ENCODE measurements at regions not wholly inside any gene's neighbourhood (a gene's known extent, or its start where the extent isn't known, plus 50 kb on each side); places are given as distances from the start of the nearest gene placed in this dataset.

DNA sequence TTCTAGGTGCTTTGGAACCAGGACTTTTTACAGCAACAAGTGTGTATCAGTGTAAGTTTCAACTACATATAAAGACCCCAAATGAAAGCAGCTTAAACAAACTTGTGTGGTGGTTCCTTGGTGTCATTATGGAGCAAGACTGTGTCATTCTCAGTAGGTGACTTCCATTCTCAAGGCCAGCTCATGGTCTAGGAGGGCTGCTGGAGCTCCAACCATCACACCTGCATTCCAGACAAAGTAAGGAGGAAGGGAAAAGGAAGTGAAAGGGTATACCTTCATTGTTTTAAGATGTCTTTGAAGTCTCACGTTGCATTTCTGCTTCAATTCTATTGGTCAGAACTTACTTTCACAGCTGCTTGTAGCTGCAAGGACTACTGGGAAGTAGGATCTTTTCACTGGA lies 188.6 kb downstream of the C1orf94 start:
- TF ChIP-seq, protein P1, sequence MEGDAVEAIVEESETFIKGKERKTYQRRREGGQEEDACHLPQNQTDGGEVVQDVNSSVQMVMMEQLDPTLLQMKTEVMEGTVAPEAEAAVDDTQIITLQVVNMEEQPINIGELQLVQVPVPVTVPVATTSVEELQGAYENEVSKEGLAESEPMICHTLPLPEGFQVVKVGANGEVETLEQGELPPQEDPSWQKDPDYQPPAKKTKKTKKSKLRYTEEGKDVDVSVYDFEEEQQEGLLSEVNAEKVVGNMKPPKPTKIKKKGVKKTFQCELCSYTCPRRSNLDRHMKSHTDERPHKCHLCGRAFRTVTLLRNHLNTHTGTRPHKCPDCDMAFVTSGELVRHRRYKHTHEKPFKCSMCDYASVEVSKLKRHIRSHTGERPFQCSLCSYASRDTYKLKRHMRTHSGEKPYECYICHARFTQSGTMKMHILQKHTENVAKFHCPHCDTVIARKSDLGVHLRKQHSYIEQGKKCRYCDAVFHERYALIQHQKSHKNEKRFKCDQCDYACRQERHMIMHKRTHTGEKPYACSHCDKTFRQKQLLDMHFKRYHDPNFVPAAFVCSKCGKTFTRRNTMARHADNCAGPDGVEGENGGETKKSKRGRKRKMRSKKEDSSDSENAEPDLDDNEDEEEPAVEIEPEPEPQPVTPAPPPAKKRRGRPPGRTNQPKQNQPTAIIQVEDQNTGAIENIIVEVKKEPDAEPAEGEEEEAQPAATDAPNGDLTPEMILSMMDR (IDR thresholded peaks at IDR 0.05; ENCODE audit: insufficient read depth, low read length), result no peak
- TF ChIP-seq POLR2AphosphoS5 (IDR thresholded peaks at IDR 0.05; ENCODE audit: low read depth), result no peak
- TF ChIP-seq, protein P2, sequence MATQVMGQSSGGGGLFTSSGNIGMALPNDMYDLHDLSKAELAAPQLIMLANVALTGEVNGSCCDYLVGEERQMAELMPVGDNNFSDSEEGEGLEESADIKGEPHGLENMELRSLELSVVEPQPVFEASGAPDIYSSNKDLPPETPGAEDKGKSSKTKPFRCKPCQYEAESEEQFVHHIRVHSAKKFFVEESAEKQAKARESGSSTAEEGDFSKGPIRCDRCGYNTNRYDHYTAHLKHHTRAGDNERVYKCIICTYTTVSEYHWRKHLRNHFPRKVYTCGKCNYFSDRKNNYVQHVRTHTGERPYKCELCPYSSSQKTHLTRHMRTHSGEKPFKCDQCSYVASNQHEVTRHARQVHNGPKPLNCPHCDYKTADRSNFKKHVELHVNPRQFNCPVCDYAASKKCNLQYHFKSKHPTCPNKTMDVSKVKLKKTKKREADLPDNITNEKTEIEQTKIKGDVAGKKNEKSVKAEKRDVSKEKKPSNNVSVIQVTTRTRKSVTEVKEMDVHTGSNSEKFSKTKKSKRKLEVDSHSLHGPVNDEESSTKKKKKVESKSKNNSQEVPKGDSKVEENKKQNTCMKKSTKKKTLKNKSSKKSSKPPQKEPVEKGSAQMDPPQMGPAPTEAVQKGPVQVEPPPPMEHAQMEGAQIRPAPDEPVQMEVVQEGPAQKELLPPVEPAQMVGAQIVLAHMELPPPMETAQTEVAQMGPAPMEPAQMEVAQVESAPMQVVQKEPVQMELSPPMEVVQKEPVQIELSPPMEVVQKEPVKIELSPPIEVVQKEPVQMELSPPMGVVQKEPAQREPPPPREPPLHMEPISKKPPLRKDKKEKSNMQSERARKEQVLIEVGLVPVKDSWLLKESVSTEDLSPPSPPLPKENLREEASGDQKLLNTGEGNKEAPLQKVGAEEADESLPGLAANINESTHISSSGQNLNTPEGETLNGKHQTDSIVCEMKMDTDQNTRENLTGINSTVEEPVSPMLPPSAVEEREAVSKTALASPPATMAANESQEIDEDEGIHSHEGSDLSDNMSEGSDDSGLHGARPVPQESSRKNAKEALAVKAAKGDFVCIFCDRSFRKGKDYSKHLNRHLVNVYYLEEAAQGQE (IDR thresholded peaks at IDR 0.05; ENCODE audit: insufficient replicate concordance, low read depth), result no peak

All from HL-60 (cell line).